Midbrain (tissue), 1 donor: ENCODE measurements at regions not wholly inside any gene's neighbourhood (a gene's known extent, or its start where the extent isn't known, plus 50 kb on each side); places are given as distances from the start of the nearest gene placed in this dataset.

Experiments
- DNase-seq: peaks from one replicate; lab custom pipeline; 2025; lab: John Stamatoyannopoulos, UW

DNA sequence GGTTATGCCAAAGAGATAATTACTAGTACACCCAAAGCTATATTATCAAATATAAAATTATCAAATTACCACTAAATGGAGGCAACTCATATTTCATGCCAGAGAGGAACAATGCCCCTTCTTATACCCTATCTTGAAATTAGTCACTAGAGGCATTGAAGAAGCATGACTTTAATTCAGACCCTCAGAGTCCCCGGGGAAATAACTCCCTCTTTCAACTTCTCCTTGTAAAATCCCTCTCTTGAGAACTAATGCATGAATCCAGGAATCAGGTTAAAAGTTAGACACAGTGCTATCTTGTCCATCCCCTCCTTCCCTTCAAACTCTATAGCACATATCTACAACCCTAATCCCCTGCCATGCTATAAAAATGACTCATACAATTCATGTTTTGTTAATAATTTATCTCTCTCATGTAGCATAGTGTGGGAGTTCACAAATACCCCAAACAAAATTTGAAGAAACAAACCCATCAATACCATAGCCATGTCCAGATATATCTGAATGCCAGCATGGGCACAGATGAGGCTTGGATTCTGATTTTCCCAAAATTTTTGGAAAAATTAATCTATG lies 665.4 kb downstream of the KCNA4 start:
- no peak for DNase-seq

DNA sequence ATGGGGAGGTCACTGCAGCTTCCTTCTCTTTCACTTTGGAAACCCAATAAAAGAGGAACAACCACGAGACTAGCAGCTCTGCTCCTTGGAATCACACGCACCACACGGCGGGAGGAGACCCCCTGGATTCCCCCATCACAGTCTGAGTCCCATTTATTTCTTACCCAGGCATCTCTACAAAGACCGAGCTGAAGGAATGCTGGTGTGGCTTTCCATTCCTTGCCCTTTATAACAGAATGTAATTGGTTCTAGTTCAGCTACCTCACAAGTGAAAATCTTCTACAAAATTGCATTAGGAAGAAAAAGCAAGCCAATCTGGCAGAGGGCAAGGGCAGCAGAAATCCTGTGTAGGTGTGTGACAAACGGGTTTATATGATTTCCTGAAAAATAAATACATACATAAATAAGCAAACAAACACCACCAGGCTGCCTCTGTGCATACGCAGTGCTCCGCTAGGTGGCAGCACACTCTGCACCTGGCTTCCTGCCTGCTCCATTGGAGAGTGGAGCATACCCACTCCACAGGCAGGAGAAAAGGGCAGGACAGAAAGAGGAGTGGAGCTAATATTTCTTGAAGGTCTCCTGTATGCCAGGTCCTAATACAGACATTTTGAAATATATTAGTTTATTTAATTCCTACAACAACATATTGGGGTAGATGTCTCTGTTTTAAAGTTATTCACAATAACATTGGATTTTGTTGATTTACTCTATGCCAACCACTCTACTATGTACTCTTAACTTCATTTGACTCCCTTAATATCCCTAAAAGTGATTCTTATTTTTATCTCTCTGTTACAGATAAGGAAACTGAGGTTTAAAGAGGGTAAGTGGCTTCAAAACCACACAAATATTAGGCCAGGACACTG lies 673.1 kb downstream of the KCNA4 start:
- DNase-seq = peak; percentile 47

DNA sequence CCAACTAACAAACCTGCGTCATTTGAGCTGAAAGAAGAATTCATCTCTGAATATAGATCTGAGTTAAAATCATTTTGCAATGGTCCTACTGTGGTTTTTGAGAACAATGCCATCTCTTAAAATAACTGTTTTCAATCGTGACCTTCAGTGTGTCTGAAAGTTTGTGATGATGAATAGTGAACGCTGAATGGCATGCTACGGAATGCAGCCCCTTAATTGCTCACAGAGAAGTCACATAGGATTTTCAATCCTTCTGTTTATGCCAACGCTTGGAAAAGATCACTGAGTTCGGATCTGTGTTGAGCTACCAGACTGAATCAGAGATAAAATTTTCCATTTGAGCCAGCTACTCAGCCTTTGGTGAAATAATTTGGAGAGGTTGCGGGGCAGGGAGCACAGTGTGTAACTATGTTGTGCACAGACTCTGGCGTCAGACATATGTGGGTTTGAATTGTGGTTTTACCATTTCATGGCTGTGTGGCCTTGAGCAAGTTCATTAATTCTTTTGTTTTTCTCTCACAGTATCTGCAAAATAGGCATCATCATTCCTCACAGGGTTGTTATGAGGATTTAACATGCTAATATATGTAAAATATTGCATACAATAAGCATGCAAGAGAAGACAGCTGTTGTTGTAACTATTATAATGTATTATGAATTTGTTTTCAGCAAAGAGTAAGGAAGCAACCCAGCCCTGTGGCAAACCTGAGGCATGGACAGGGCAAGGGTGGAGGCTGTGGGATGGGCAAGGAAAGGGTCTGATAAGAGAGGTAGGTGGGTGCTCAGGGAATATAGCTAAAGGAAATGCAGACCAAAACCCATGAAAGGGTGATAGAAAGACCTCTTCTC lies 679.9 kb downstream of the KCNA4 start:
- DNase-seq = no peak

DNA sequence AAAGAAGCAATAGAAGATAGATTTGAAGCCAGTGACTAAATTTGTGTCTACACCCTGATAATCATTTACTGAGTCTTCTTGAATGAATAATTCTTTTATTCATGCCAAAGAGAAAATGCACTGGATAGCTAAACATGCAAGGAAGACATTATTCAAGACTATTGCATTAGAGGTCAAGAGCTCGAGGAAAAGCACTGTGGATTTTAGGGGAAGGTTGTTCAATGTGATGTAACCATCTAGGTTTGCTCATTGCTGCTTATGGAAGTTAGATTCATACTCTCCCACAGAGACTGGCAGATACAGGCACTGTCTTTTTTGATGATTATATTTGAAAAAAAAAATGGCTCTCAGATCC lies 682.1 kb downstream of the KCNA4 start:
- DNase-seq = no peak

DNA sequence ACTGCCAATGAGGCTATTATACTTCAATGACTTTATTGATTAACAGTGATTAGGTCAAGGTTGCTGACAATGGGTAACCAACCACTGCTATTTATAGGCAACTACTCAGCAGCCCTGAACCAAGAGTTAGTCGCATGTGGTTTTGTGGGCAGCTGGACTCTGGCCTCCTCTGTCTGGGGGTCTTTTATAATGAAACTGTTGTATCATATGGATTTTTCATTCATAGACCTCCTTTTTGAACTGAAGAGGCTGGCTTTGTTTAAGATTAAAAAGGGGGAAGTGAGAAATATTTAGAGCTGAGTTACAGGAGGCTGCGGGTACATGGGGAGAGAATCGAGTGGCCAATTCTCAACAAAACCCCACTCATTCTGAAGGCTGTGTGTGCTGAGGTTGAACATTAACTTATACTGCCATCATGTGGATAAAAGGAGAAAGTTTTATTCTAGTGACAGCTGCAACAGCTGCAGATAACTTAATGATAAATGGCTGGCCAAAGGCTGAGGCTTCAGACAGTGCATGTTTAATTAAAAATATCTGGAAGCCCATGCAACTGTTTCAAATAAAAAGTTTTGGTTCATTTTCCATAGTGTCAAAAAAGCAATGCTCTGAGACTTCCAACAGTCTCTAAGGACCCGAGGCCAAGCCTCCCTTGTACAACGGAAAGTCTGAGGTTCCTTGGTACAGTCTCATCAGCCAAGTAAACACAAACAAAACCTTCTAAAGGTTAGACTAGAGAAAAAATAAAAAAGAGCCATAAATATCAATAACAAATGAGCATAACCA lies 682.6 kb downstream of the KCNA4 start:
- DNase-seq = peak; percentile 42

DNA sequence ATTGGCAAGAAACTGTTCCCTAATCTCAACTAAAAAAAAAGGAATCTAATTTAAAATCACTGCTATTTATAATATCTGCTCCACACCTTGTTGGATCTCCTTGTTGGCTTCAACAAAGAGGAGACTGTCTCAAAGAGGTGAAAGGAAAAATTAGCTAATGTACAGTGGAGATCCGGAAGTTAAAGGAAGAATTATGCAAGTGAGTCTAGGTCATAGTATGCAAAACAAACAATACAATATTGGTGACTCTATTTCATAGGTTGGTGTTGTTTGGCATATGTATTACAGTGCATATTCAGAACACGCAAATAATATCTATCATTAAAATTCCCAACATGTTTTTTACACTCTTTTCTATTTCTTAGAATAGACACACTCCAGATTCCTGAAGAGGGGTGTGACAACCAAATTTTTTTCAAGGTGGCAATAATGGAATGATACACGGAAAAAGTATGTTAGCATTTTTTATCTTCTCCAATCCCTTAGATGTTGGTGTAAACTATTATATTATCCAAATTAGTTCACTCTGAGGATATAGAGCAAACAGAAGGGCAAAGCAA lies 685.3 kb downstream of the KCNA4 start:
- DNase-seq = no peak

DNA sequence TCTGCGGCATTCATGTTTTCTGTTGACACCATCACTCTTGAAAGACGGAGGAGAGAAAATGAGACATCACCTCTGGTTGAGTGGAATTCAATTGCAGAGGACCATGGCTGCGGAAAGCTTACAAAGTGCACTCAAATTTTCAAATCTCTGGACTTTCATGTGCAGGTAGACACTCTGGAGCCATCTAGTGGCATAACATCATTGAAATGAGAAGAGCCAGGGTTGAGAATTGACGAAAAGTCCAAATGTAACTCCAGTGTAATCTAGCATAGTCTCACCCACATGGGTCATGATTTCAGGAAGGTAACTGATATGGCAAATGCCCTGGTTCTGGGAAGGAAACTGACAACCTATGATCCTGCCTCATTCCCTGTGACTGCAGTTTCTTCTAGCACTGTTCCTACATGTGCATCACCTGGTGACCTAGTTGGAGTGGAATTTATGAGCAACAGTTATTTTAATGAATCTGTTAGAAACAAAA lies 687.8 kb downstream of the KCNA4 start:
- peak; percentile 3 for DNase-seq

DNA sequence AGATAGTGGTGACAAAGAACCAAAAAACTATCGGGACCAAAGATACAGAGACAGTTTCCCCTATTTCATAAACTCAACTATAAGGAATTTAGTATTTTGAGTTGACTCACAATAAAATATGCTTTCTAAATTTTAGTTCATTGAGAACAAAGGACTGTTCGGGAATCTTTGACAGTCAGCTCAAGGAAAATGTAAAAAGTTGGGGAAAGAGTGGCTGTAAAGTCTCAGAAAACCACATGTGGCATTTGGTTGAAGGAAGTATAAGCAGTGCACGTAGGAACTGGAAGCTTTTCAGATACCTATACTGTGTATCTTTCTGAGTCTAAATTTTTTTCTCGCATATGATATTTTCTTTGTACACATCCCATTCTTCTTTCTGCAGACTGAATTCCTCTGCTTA lies 688.9 kb downstream of the KCNA4 start:
- DNase-seq = no peak

DNA sequence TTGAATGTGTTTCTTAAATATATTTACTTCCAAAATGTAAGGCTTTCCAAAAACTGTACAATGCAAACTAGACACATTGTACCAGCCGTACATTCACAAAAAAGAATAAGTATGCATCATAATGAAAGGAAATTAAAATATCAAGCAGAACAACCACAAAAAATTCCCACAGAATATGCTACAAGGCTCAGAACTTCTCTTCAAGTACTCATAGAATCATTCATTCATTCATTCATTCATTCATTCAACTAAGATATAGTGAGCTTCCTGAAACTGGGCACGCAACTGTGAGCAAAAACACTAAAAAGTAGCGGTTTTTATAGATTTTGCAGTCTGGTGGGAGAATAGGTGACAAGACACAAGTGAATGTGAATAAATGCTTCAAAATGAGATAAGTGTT lies 690.1 kb downstream of the KCNA4 start:
- DNase-seq = no peak

DNA sequence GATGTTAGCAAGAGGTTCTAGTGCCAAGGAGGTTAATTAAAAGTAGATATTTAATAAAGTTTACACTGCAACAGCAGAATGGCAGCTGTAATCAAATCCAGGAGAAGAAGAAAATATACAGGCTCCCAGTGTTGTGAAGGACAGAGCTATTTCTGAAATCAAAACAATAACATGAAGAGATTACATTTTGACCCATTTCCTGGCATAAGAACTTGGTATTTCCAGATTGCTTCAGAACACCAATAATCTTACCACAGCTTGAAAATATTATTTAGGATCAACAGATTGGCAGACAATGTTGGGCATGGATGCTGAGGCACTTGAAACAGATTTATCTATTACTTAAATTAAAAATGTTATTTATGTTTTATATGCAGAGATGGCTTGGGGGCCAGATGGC lies 692.5 kb downstream of the KCNA4 start:
- no peak for DNase-seq

DNA sequence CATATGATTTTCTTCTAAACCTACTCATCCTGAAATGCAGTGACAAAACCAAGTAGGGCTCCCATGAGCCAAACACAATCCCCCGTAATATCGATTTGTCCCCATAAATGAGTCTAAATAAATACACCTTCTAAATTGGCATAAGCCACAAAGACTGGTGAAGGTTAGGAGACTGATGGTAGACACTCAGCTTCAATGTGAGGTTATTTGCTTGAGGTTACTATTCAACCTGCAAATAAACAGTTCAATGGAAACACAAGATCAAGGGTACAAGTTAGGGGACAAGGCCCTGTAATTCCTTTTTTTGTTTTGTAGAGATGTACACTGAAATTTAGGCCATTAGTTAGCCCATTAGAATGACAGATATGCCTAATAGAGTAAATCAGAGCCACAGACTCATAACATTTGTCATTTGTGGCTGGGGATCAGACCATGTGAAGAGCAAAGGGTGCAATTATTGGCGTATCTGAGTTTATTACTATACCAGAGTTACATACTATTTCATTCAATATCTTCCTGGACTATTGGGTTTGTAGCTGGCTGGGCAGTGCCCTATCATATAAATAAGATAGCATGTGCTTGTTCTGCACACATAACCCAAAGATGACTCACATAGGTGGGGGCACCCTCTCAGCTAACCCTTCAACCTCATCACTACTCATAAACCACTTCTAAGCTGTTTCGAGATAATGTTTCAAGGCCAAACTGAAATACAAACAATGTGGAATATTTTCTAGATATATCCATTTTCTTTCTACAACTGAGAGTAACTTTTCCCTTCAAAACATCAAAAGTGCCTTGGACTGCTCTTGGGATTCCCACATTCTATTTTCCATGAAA lies 695.3 kb downstream of the KCNA4 start:
- DNase-seq = no peak

DNA sequence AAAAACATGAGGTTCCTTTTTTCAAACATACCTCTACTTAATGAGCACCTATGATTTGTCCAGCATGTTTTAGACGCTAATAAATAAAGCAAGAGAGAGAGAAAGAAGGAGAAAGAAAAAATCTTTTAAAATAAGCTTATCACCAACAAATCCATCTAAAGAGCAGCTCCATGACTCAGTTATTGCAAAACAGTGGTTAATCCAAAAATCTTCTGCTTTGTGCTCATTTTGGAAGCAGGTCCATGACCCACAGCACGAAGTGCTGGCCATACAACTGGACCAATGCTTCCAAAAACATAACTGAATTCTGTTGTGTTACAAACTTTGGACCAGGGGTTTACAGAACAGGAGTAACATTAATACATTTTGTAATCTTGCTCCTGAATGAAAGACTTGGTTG lies 696.6 kb downstream of the KCNA4 start:
- no peak for DNase-seq

DNA sequence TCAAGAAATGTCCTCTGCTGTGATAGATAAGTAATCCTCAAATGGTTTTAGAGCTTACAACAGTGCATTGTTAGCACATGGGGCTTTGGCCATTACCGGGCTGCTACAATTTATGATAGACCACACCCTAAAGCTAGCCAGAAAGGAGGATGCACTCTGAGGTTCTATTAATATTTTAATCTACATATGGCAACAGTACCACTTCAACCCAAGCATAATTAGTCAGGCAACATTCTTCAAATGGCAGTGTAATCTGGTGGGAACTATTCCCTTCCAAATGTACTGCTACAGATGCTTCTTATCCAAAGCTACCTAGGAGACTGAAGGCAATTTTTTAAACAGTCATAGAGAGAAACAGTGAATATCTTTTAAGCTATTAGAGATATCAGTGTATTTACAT lies 697.6 kb downstream of the KCNA4 start:
- DNase-seq = no peak

DNA sequence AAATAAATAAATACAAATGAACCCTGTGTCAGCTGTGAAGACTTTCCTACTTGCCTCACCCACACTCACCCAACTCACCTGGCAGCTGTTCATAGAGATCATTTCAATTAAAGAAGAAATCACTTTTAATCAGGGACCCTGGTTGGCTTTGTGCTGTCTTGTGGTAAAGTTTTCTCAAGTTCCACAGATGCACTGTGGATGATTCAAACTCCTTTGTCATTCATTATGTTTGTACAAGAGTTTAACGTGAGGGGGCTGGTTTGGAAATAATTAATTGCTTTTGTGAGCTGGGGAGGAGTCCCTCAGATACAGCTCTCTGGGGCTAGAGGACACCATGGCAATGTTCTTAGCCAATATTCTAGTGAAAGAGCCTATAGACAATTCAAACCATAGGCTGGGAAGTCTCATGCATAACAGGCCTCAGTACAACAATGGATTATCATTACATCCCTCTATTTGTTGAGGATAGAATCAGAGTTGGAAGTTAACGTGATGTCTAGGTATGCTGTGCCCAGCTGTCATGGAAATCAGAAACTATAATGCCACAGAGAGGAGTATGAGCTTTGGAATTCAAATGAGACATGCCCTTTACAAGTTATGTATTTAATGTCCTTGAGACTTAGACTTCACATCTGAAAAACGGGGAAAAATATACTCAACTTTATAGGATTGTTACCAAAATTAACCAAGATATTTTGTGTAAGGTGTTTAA lies 698.5 kb downstream of the KCNA4 start:
- DNase-seq = no peak

DNA sequence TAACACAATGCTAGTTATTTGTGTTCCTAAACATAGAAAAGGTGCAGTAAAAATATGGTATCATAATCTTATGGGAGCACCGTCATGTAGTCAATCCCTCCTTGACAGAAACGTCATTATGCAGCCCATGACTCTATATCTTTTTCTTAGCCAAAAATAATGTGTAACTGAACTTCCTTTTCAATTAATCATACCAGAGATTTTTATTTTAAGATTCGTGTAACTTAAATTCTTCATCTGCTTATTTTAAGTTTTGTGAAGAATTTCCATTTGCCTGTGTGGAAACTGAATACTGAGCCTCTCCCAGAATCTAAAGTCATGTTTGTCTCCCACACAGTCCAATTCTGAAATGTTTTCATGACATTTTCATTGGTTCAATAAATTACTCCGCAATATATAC lies 699.1 kb downstream of the KCNA4 start:
- no peak for DNase-seq

DNA sequence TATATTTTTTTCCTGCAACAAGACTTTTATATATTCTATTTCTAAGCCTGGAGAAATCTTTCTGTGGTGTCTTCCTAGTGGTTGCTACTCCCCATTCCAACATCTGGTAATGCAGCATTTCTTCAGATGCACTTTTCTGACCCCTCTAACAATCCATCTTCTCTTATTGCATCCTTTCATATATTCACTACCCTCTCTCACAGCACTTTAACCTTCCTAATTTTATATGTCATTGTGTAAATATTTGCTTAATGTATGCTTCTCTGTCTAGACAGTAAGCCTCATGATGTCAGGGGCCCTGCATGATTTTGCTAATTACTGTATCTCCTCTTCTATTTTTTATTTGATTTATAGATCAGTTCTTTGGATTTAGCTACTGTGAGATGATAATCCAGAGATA lies 701.6 kb downstream of the KCNA4 start:
- DNase-seq = no peak

DNA sequence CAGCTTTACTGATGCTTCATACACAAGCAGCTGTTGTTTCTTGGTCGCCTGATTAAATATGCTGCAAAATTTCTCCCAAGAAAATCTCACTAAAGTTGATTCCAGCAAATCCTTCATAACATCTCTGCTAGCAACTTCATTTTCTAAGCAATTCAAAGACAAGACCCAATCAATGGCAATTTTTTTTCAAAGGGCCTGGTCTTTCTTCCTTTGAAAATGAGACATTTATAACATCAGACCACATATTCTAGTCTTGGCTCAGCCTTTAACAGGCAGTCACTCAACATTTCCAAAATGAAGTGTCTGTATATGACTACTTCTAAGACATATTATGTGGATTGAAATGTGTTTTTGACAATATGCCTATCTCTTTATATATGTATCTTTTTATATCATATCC lies 702.6 kb downstream of the KCNA4 start:
- DNase-seq = no peak

DNA sequence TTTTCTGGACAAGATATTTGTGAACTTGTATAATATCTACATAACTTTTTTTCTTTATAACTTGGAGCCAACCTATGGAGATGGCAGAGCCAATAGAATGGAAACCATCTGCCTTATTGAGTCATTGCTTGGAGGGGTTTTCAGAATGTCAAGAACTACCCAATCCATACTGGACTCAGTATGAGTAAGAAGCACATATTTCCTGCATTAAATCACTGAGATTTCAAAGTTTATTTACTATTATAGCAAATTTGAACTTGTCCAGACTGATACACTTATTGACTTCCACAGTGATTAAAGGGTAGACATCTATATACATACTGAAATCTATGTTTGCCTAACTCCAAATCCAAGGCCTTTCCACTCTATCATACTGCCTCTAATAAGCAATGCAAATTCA lies 704.0 kb downstream of the KCNA4 start:
- DNase-seq = no peak

DNA sequence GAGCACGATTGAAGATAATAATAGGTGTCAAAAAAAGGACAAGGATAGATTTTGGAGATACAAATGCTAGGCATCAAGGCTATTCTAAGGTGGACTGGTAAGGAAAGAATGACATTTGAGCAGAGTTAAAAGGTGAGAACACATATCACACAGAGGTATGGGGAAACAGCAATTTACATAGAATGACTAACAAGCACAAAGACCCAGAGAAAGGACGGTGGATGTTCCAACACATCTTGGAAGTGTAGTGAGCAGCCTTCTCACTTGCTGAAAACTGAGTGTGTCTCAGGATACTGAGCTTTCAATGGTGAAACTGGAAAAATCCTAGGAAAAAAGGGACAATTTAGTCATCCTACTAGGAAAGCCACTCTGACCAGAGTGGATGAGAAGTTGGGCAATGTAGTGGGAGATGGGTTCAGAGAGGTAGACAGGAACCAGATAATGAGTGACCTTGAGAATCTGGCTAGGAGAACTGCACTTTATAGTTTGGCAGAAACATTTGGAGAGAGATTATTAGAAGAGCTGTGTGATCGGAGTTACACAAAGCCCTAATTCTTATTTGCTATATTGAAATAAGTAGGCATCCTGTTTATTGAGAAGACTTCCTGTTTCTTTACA lies 706.0 kb downstream of the KCNA4 start:
- DNase-seq = no peak

DNA sequence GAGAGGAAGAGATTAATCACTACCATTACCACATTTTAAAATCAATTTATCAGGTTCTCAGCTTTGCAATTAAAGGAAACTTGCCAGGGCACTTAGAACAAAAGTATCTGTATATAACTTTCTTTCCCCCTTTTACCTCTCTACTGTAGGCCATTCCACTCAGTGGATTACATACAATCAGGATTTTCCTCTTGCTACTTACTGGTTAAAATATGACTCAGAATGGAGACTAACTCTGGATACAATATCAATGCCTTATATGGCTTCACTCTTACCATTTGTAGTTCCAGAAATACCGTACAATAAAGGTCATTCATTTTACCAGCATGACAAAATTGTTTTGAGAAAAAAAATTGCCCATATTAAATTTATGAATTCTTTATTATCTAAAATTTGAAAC lies 706.8 kb downstream of the KCNA4 start:
- no peak for DNase-seq
